CD14-positive monocyte (primary cell): ENCODE measurements at regions not wholly inside any gene's neighbourhood (a gene's known extent, or its start where the extent isn't known, plus 50 kb on each side); places are given as distances from the start of the nearest gene placed in this dataset.

Experiments used
- DNase-seq, 3 donors: peaks; one replicate each; pipeline ENCODE4 v3.0.0-alpha.2; 2011 to 2022
- H2AFZ ChIP-seq: 2 replicates; pipeline ENCODE4 v1.6.0; 2012; ENCODE audit warnings: mild to moderate bottlenecking, low read depth, low read length, inconsistent platforms; ENCODE audit not compliant: insufficient read depth, poor library complexity, severe bottlenecking
- H3K27ac ChIP-seq, 2 donors: 1 replicate in 1 of 2; 2 replicates in 1 of 2; pipeline ENCODE4 v1.5.1; 2012 to 2013; ENCODE audit warnings: low read length in 2 of 2, control low read depth in 1 of 2, inconsistent platforms in 1 of 2, low read depth in 1 of 2, mild to moderate bottlenecking in 1 of 2
- H3K27me3 ChIP-seq, 2 donors: one replicate each; pipeline versions ENCODE4 v1.6.0 to v1.6.1; 2011 to 2013; ENCODE audit warnings: low read length in 2 of 2; ENCODE audit not compliant: control insufficient read depth in 2 of 2, insufficient read depth in 2 of 2
- H3K36me3 ChIP-seq, 2 donors: replicated peaks in 1 of 2; 1 replicate in 1 of 2; 2 replicates in 1 of 2; pipeline versions ENCODE4 v1.5.1 to v1.6.1; 2012 to 2013; ENCODE audit warnings: low read length in 2 of 2, control low read depth in 1 of 2, inconsistent platforms in 1 of 2, mild to moderate bottlenecking in 1 of 2; ENCODE audit not compliant: insufficient read depth in 2 of 2, control insufficient read depth in 1 of 2
- H3K4me1 ChIP-seq, 2 donors: 1 replicate in 1 of 2; 2 replicates in 1 of 2; pipeline versions ENCODE4 v1.5.1 to v1.6.1; 2012 to 2013; ENCODE audit warnings: low read length in 2 of 2, control low read depth in 1 of 2, inconsistent platforms in 1 of 2, mild to moderate bottlenecking in 1 of 2, moderate library complexity in 1 of 2; ENCODE audit not compliant: insufficient read depth in 2 of 2, control insufficient read depth in 1 of 2
- H3K4me2 ChIP-seq: replicated peaks from 2 replicates; pipeline ENCODE3; 2012; ENCODE audit warnings: low read length, moderate library complexity, mild to moderate bottlenecking; ENCODE audit not compliant: poor library complexity, severe bottlenecking; ENCODE audit errors: extremely low read depth
- H3K4me3 ChIP-seq, 3 experiments: fragments of 200-600 bp in 1 of 3; sonication (generic) in 1 of 3; replicated peaks in 1 of 3; 1 replicate in 2 of 3; 2 replicates in 1 of 3; pipeline ENCODE4 v1.5.1; 2011 to 2013; ENCODE audit warnings: low read length in 3 of 3, mild to moderate bottlenecking in 3 of 3, control low read depth in 2 of 3, low read depth in 2 of 3, inconsistent platforms in 1 of 3, moderate library complexity in 1 of 3
- H3K79me2 ChIP-seq: 2 replicates; pipeline ENCODE4 v1.6.0; 2012; ENCODE audit warnings: mild to moderate bottlenecking, control low read depth, inconsistent platforms, low read length, moderate library complexity; ENCODE audit not compliant: insufficient read depth
- H3K9ac ChIP-seq: 2 replicates; pipeline ENCODE4 v1.6.0; 2017; ENCODE audit warnings: low read length, mild to moderate bottlenecking; ENCODE audit not compliant: insufficient read depth, poor library complexity, severe bottlenecking
- H3K9me3 ChIP-seq, 2 donors: replicated peaks in 1 of 2; 1 replicate in 1 of 2; 2 replicates in 1 of 2; pipeline versions ENCODE4 v1.5.1 to v1.6.1; 2012 to 2013; ENCODE audit warnings: low read length in 2 of 2, control low read depth in 1 of 2; ENCODE audit not compliant: control insufficient read depth in 1 of 2, insufficient read depth in 1 of 2
- H4K20me1 ChIP-seq: 2 replicates; pipeline ENCODE4 v1.6.0; 2012; ENCODE audit warnings: mild to moderate bottlenecking, low read length, control low read depth, moderate library complexity; ENCODE audit not compliant: insufficient read depth
- H3K27ac Mint-ChIP-seq, 7 donors: one replicate each; pipeline ENCODE4 v1.8.0; 2020; ENCODE audit warnings: mild to moderate bottlenecking in 7 of 7, mixed read lengths in 7 of 7, moderate library complexity in 6 of 7, inconsistent platforms in 2 of 7
- H3K27me3 Mint-ChIP-seq, 3 donors: one replicate each; pipeline ENCODE4 v1.8.0; 2021 to 2022; ENCODE audit warnings: low read depth in 3 of 3, mild to moderate bottlenecking in 3 of 3, mixed read lengths in 3 of 3, moderate library complexity in 3 of 3, inconsistent platforms in 1 of 3
- H3K36me3 Mint-ChIP-seq, 2 donors: one replicate each; pipeline ENCODE4 v1.8.0; 2020; ENCODE audit warnings: mixed read lengths in 2 of 2, inconsistent platforms in 1 of 2, mild to moderate bottlenecking in 1 of 2
- H3K4me1 Mint-ChIP-seq: one replicate; pipeline ENCODE4 v1.8.0; 2020; ENCODE audit warnings: mild to moderate bottlenecking, mixed read lengths
- H3K4me3 Mint-ChIP-seq, 2 donors: one replicate each; pipeline ENCODE4 v1.8.0; 2020; ENCODE audit warnings: mild to moderate bottlenecking in 2 of 2, mixed read lengths in 2 of 2, moderate library complexity in 1 of 2
- H3K9me3 Mint-ChIP-seq, 7 donors: one replicate each; pipeline ENCODE4 v1.8.0; 2020 to 2022; ENCODE audit warnings: mixed read lengths in 7 of 7, mild to moderate bottlenecking in 6 of 7, moderate library complexity in 6 of 7, inconsistent platforms in 2 of 7
- CTCF ChIP-seq: fragments of 200-600 bp; IDR thresholded peaks from one replicate; pipeline ENCODE4 v1.8.0; 2022; ENCODE audit warnings: antibody characterized with exemption, mild to moderate bottlenecking
- WGBS: methylation state at CpG from one replicate; pipeline ENCODE4 v1.1.5; 2013; ENCODE audit warnings: missing lambda C conversion rate; ENCODE audit not compliant: insufficient coverage; 5-methylcytosine and 5-hydroxymethylcytosine counted together
- intact Hi-C, 2 donors: fragments of 100-400 bp; cut with micrococcal nuclease; formaldehyde crosslinking; loops; one replicate each; pipeline versions ENCODE4 v1.15.0 to v1.15.1; 2023

- TF ChIP-seq CTCF: no peak
- peaks cover 0 to 2% (median 0%) of the 10 kb centered on the region in 7 donors for H3K9me3 Mint-ChIP-seq
- no peaks in the 10 kb centered on the region for H3K4me1 Mint-ChIP-seq
- Histone ChIP-seq H3K27me3 (no peaks in the 10 kb centered on the region), H3K9me3 (no peaks in the 10 kb centered on the region), H3K9ac (no peak overlapping the region), H4K20me1 (no peaks in the 10 kb centered on the region), H3K4me3 (no peak overlapping the region), H2AFZ (no peak overlapping the region), H3K27ac (no peak overlapping the region), H3K79me2 (no peaks in the 10 kb centered on the region), H3K36me3 (no peaks in the 10 kb centered on the region), H3K4me1 (no peaks in the 10 kb centered on the region), H3K4me2 (no peak overlapping the region)
- DNase-seq: no peak
- 100% methylated on average over 5 of the region's 6 CpGs for WGBS
- H3K27ac Mint-ChIP-seq: no peak overlapping the region
- no peak overlapping the region for H3K4me3 Mint-ChIP-seq
- no peaks in the 10 kb centered on the region for H3K36me3 Mint-ChIP-seq
- H3K27me3 Mint-ChIP-seq: no peaks in the 10 kb centered on the region
- intact Hi-C loops: no loop called here
These were observed 257.8 kb upstream of the GNAI1 start for GRCh38 chr7:79876848-79877252.

- WGBS: no CpG with 5 or more reads among the region's 1 CpG
- Histone ChIP-seq H3K36me3 (no peaks in the 10 kb centered on the region), H3K4me1 (no peaks in the 10 kb centered on the region), H4K20me1 (no peaks in the 10 kb centered on the region), H3K27ac (no peak overlapping the region), H2AFZ (no peak overlapping the region), H3K79me2 (no peaks in the 10 kb centered on the region), H3K4me3 (no peak overlapping the region), H3K9me3 (no peaks in the 10 kb centered on the region), H3K27me3 (no peaks in the 10 kb centered on the region), H3K9ac (no peak overlapping the region), H3K4me2 (no peak overlapping the region)
- Mint-ChIP-seq H3K9me3 (peaks cover 0 to 2% (median 0%) of the 10 kb centered on the region in 7 donors), H3K36me3 (no peaks in the 10 kb centered on the region), H3K4me1 (no peaks in the 10 kb centered on the region), H3K27me3 (no peaks in the 10 kb centered on the region), H3K27ac (no peak overlapping the region), H3K4me3 (no peak overlapping the region)
- intact Hi-C loops: no loop called here
- TF ChIP-seq CTCF: no peak
- DNase-seq: no peak
These were observed 259.8 kb upstream of the GNAI1 start for GRCh38 chr7:79874797-79875196.
